GM12874 (cell line): ENCODE measurements at regions not wholly inside any gene's neighbourhood (a gene's known extent, or its start where the extent isn't known, plus 50 kb on each side); places are given as distances from the start of the nearest gene placed in this dataset.

Source experiments
- CTCF ChIP-seq: IDR thresholded peaks from 2 replicates; pipeline ENCODE4 v1.5.1; 2011; ENCODE audit warnings: low read depth, mild to moderate bottlenecking, control low read depth, low read length, moderate library complexity; ENCODE audit not compliant: insufficient read depth

DNA sequence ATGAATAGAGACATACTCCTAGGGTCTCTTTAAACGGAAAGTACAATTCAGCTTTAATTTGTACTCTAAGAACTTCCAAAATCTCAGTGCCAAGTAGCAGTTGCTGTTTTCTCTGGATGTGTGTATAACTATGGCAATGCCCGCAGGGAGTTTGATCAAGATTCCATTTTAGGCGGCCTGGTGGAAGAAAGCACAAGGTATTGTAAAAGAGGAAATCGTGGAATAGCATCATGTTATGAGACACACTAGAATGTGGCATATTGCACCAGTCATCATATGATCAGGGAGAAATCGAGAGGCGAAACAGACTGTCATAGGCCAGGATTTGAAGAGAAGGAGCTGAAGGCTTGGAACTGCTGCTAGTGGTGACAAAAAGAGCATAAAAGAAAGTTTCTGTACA, 316.2 kb upstream of the FMN2 start:
- no peak for TF ChIP-seq CTCF

GRCh38 chr1:239778208-239778813, 313.4 kb upstream of the FMN2 start:
- no peak for TF ChIP-seq CTCF

- no peak for TF ChIP-seq CTCF
Measured at GRCh38 chr1:239779962-239780361, 311.7 kb upstream of the FMN2 start.

GRCh38 chr1:239784896-239785295, 306.8 kb upstream of the FMN2 start:
- no peak for TF ChIP-seq CTCF

GRCh38 chr1:239785576-239785975, 306.1 kb upstream of the FMN2 start:
- no peak for TF ChIP-seq CTCF

DNA sequence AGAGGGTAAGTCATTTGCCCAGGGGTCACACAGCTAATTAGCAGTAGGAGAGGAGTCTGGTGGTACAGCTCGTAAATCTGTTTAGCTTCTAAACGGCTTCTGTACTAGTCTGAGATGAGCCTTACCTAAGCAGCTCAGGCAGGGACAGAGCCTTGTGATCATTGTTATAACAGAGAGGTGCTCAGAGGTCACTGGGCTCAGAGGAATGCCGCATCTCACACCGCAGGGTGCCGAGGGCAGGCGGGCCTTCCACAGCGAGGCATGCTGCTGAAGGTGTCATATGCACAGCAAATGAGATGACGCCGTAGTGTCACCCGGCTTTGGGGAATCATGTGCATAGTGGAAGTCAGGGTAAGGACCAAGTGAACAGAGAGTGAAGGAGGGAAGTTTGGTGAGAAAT, 305.2 kb upstream of the FMN2 start:
- no peak for TF ChIP-seq CTCF

GRCh38 chr1:239792157-239792556, 299.5 kb upstream of the FMN2 start:
- no peak for TF ChIP-seq CTCF
